Natural killer cell treated with Interleukin-12 subunit alpha and Interleukin-12 subunit beta and Interleukin-15 and Interleukin-18, amount 100 ng/mL, for 72 hours (primary cell): ENCODE measurements at regions not wholly inside any gene's neighbourhood (a gene's known extent, or its start where the extent isn't known, plus 50 kb on each side); places are given as distances from the start of the nearest gene placed in this dataset.

ENCODE experiments used
- ATAC-seq, 2 donors: fragments of 150-1000 bp; cut with Tn5 transposase in 1 of 2; sonication (Bioruptor Pico), chemical (Tn5 transposase) in 1 of 2; 2 replicates each; pipeline ENCODE4 v1.10.0; 2021
- DNase-seq: peaks from one replicate; pipeline ENCODE4 v3.0.0; 2022; ENCODE audit warnings: low spot score
- H3K27ac Mint-ChIP-seq, 2 donors: 1 replicate in 1 of 2; 2 replicates in 1 of 2; pipeline ENCODE4 v1.8.0; 2022; ENCODE audit warnings: mixed read lengths in 2 of 2, mild to moderate bottlenecking in 1 of 2, moderate library complexity in 1 of 2
- H3K27me3 Mint-ChIP-seq, 2 donors: 1 replicate in 1 of 2; 2 replicates in 1 of 2; pipeline ENCODE4 v1.8.0; 2022; ENCODE audit warnings: mixed read lengths in 2 of 2
- H3K36me3 Mint-ChIP-seq: one replicate; pipeline ENCODE4 v1.8.0; 2022; ENCODE audit warnings: mixed read lengths
- H3K4me1 Mint-ChIP-seq, 2 donors: 1 replicate in 1 of 2; 2 replicates in 1 of 2; pipeline ENCODE4 v1.8.0; 2022; ENCODE audit warnings: low read depth in 2 of 2, mixed read lengths in 2 of 2, mild to moderate bottlenecking in 1 of 2
- H3K4me3 Mint-ChIP-seq: one replicate; pipeline ENCODE4 v1.8.0; 2022; ENCODE audit warnings: mixed read lengths
- H3K9me3 Mint-ChIP-seq: 2 replicates; pipeline ENCODE4 v1.8.0; 2022; ENCODE audit warnings: mixed read lengths

DNA sequence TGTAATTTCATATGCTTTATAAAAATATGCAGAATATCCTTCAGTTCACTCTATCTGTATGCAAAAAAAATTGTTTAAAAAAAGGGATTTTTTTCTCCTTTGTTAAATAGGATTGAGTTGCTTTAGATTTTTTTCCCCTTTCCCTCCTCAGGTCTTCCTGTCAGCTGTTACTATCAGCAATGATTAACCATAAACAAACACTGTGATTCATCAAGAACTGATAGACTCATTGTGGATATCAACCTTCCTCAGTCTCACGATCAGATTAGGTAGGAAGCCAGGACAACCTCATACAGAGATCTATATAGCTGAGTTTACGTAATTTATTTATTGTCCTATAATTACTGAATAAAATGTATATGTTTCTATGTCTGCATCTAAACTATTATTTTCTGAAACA is 2136.2 kb upstream of the CELF4 start:
- Mint-ChIP-seq H3K4me3 (no peak overlapping the region), H3K9me3 (peaks cover 17% of the 10 kb centered on the region), H3K36me3 (peaks cover 10% of the 10 kb centered on the region), H3K27ac (no peak overlapping the region), H3K4me1 (no peaks in the 10 kb centered on the region), H3K27me3 (no peaks in the 10 kb centered on the region)
- no peak for DNase-seq
- no peak for ATAC-seq

DNA sequence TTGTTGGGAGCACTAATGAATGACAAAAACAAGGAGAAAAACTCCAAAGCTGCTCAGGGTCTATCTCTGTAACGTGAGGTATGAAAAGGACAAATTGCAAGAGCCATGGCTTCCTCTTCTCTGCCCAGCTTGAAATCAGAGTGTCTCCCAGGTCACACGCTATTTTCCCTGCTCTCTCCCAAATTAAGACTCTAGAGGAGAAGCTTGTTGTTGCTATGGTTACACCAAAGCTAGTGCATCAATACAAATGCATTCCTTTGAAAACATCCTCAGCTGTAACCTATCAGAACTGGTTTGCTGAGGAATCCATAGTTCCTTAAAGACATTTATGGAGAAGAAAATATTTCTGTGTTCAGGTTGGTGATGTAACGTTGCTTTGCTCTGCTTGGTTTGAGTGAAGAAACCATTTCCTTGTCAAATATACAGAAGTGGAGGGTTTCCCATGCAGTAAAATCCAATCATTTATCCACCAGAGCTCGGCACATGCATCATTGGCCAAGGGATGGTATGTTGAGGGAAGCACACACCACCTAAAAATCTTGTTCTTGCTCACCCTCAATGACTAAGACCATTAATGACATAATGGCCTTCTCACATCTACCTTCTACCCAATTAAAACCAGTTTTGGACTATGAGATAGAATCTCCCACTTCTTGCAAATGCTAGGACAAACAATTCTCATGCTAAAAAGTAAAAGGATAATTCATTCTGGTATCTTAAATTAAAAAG is 2135.6 kb upstream of the CELF4 start:
- peaks cover 19% of the 10 kb centered on the region for H3K9me3 Mint-ChIP-seq
- no peak overlapping the region for H3K27ac Mint-ChIP-seq
- no peak for DNase-seq
- ATAC-seq = no peak
- H3K36me3 Mint-ChIP-seq = peaks cover 10% of the 10 kb centered on the region
- H3K4me3 Mint-ChIP-seq = no peak overlapping the region
- H3K4me1 Mint-ChIP-seq = no peaks in the 10 kb centered on the region
- no peaks in the 10 kb centered on the region for H3K27me3 Mint-ChIP-seq

DNA sequence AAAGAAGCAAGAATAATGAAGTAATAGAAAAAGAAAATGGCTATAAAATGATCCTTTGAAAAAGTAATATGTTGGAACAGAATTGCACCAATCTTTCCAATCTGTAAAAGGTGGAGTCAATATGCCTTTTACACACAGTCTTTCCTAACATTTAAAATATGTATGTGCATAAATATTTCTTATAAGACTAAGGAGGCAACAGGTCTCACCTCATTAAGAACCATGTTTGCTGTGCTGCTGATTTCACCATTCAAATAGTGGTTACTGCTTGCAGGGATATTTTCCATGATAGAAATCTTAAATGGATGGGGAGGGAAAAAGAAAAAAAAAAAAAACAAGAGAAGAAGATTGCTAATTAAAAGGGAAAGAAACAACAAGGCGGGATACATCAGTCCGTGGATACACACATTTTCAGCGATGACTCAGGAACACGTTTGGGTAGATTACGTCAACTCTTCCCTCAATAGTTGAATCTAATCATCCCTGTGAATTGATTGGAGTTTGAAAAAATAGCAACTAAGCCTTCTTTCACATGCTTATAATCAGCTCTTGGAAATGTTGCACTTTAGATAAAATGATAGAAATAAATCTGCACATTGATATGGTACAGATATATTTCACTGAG is 2133.9 kb upstream of the CELF4 start:
- ATAC-seq (no peak), DNase-seq (no peak)
- Mint-ChIP-seq H3K4me1 (no peaks in the 10 kb centered on the region), H3K36me3 (peaks cover 7% of the 10 kb centered on the region), H3K4me3 (no peak overlapping the region), H3K9me3 (peaks cover 24% of the 10 kb centered on the region), H3K27me3 (no peaks in the 10 kb centered on the region), H3K27ac (no peak overlapping the region)

DNA sequence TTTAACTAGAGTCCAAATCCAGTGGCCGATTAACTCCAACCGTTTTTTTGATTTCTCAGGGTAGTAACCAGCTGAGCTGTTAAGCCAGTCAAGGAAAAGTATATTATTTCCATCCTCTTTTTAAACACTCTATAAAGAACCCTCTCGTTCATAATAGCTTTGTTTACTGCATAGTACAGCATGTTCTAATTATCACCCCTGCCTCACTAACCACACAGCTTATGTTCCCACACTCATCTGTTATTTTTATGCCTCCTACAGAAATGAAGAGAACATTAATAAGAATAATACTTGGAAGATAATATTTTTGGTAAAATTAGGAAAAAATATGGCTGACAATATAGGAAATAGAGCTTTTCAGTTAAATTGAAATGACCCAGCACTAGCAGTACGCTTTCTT is 2132.8 kb upstream of the CELF4 start:
- no peak for ATAC-seq
- Mint-ChIP-seq H3K4me3 (no peak overlapping the region), H3K27ac (no peak overlapping the region), H3K27me3 (no peaks in the 10 kb centered on the region), H3K36me3 (peaks cover 4% of the 10 kb centered on the region), H3K9me3 (peaks cover 20% of the 10 kb centered on the region), H3K4me1 (no peaks in the 10 kb centered on the region)
- DNase-seq = no peak

DNA sequence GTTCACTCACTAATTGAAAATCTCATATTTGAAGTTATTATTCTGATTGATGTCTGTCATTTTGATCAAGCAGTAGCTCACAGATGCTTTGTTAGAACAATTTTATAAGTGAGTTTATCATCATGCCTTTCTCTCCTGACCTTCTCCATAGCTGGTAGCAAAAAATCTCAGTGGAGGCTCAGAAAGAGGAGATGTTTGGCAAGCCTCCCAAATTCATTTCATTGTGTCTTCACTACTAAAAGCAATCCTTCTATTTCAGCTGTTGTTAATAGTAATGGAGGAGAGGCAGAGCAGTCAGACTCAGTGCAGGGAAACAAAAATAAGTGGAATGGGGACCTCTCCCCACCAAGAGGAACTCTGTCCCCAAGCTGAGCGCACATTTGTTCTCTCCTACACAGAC is 2127.8 kb upstream of the CELF4 start:
- no peak overlapping the region for H3K4me3 Mint-ChIP-seq
- no peaks in the 10 kb centered on the region for H3K36me3 Mint-ChIP-seq
- ATAC-seq (no peak), DNase-seq (no peak)
- H3K4me1 Mint-ChIP-seq = no peaks in the 10 kb centered on the region
- peaks cover 20% of the 10 kb centered on the region for H3K9me3 Mint-ChIP-seq
- H3K27me3 Mint-ChIP-seq = no peaks in the 10 kb centered on the region
- H3K27ac Mint-ChIP-seq = no peak overlapping the region

DNA sequence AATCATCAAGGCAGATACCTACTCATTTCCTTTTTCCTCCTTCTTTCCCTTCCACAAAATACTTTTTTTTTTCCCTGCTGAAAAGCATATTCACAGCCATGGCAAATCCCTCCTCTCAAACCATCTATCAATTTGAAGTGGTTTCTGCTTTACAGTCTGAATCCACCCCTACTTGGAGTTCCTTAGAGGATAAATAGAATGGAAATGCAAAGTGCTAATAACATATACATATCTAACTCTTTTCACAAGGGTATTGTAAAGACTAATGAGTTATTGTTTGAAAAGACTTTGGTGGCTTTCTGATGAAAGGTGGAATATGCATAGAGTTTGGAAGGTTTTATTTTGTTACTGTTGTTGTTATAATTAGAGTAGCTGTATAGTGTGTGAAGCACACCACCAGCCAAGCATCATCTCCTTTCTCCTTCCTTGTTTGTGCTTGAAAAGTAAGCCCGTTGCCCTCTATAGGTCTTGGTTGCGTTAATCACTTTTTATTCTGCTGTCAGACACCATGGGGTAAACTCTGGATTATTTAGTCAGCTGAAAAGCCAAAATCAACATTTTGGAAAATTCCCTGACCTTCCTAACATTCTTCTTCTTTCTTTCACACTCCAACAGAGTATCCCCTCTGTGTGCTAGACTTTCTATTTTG is 2126.9 kb upstream of the CELF4 start:
- H3K4me3 Mint-ChIP-seq = no peak overlapping the region
- no peak for ATAC-seq
- H3K27me3 Mint-ChIP-seq = no peaks in the 10 kb centered on the region
- no peaks in the 10 kb centered on the region for H3K4me1 Mint-ChIP-seq
- no peak overlapping the region for H3K27ac Mint-ChIP-seq
- no peaks in the 10 kb centered on the region for H3K36me3 Mint-ChIP-seq
- DNase-seq = no peak
- H3K9me3 Mint-ChIP-seq = peaks cover 17% of the 10 kb centered on the region

DNA sequence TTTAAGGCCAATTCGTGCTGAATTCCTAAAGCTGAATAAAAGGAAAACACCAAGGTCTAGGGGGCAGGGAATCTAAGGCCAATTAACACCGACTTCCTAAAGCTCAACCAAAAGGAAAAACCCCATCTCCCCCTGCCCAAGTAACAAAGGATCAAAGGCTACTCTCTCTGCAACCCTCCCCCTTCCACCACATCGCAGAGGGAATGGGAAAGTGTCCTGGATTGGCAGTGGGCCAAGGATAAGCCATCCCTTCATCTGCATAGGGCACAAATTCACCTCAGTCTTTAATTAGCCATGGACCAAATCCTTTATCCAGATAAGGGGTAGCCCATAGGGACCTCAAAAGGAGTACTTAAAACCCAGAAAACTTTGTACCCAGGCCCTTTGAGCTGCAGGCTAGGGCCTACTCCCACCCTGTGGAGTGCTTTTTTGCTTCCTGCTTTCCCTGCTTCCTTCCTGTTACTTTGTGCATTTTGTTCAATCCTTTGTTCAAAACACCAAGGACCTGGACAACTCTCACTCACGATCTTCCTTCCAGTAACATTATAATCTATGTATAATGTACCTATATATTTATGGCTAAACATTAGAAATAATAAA is 2119.8 kb upstream of the CELF4 start:
- Mint-ChIP-seq H3K36me3 (peaks cover 12% of the 10 kb centered on the region), H3K4me1 (no peaks in the 10 kb centered on the region), H3K9me3 (peaks cover 6% of the 10 kb centered on the region), H3K27ac (no peak overlapping the region), H3K27me3 (no peaks in the 10 kb centered on the region), H3K4me3 (no peak overlapping the region)
- DNase-seq (no peak), ATAC-seq (no peak)

DNA sequence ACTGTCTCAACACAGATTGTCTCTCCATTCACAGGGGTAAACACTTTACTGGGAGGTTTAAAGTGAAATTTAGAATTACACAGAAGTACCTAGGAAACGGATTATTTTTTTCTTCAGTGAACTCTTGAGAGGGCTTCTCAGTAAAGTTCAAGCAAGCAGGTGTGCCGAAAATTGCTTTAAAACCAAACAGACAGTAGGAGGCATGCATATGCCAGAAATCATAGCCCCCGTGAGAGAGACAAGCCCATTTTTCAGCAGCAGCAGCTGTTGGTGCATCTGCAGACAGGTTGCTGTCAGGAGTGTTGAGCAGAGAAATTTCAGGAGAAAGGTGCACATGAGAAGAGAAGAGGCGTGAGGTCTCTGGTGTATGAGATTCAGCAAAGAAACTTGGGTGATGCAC is 2115.5 kb upstream of the CELF4 start:
- no peaks in the 10 kb centered on the region for H3K4me1 Mint-ChIP-seq
- H3K4me3 Mint-ChIP-seq = no peak overlapping the region
- H3K9me3 Mint-ChIP-seq = peaks cover 9% of the 10 kb centered on the region
- H3K27ac Mint-ChIP-seq = no peak overlapping the region
- H3K27me3 Mint-ChIP-seq = no peaks in the 10 kb centered on the region
- ATAC-seq = no peak
- no peak for DNase-seq
- peaks cover 12% of the 10 kb centered on the region for H3K36me3 Mint-ChIP-seq

DNA sequence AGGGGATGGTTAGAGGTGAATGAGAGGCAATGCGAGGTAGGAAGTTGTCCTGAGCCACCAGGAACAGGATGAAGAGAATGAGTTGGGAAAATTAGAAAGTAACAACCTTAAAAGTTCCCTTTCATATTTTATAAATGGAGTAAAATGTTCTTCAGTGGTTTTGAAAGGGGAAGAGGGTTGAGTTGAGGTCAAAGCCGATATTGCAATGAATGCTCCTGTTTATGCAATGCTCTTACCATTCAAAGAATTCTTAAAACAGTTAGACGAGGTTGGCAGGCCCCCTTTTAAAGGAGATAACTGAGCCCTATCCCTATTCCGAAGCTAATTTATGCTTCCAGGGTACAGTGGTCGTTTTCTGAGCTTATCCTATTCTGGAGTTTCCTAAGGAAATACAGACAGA is 2110.3 kb upstream of the CELF4 start:
- no peak overlapping the region for H3K4me3 Mint-ChIP-seq
- ATAC-seq (no peak), DNase-seq (no peak)
- no peak overlapping the region for H3K27ac Mint-ChIP-seq
- no peaks in the 10 kb centered on the region for H3K4me1 Mint-ChIP-seq
- H3K36me3 Mint-ChIP-seq = peaks cover under 1% of the 10 kb centered on the region
- no peaks in the 10 kb centered on the region for H3K27me3 Mint-ChIP-seq
- H3K9me3 Mint-ChIP-seq = peaks cover 2% of the 10 kb centered on the region

DNA sequence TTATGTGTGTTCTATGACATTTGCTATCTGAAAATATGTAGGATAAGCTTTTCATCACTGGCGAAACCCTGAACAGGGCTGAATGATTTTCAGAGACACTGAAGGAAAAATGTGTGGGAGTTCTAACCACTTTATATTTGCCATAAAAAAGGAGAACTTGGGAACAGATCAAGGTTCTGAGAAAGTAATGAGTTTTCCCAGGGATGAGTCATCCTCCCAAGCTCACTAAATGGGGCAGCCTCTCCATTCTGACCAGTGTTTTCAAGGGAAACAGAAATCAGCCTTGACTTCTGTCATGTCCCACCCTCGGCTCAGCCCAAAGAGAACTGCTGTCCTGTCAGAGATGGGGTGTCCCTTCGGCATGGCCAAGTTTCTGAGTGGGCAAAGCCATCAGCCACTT is 2109.8 kb upstream of the CELF4 start:
- no peak for DNase-seq
- Mint-ChIP-seq H3K4me3 (no peak overlapping the region), H3K36me3 (no peaks in the 10 kb centered on the region), H3K27ac (no peak overlapping the region), H3K9me3 (peaks cover 2% of the 10 kb centered on the region), H3K4me1 (no peaks in the 10 kb centered on the region), H3K27me3 (no peaks in the 10 kb centered on the region)
- ATAC-seq = no peak

DNA sequence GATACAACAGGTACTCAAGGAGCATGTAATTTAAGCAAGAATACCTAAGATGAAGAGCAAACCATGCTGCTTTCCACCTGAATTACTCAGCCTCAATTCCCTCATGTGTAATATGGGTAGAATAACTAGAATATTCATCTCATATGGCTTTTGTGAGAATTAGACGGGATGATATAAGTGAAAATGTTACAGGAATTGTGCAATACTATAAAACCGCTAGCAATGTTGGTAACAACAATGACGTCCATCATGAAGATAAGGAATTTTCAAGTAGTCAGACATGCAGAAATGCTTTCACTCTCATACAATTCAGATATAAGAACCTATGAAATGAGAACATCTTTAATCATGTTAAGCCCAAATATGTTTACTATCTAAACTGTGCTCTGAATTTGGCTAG is 2106.6 kb upstream of the CELF4 start:
- no peak overlapping the region for H3K4me3 Mint-ChIP-seq

DNA sequence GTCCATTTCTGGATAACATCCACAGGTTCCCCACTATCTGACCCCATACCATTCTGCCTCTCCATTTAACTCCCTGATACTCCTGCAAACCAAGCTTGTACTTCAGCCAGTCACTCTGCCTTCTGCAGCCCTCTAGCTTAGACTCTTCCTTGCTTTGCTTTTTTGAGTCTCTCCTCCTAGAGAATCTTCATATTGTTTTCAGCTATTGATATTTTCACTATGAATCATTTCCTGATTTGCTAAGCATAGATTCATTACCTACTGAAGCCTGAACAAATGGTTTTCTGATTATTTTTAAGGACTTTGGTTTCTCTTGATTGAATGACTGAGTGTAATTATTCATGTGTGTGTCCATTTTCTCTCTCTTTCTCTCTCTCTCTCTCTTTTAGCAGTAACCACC is 2102.3 kb upstream of the CELF4 start:
- no peak for DNase-seq
- ATAC-seq = no peak
- H3K27ac Mint-ChIP-seq = no peak overlapping the region
- no peaks in the 10 kb centered on the region for H3K4me1 Mint-ChIP-seq
- H3K27me3 Mint-ChIP-seq = no peaks in the 10 kb centered on the region
- H3K9me3 Mint-ChIP-seq = peaks cover 14% of the 10 kb centered on the region
- no peaks in the 10 kb centered on the region for H3K36me3 Mint-ChIP-seq
- no peak overlapping the region for H3K4me3 Mint-ChIP-seq

More for the DNA sequence above, 2106.6 kb upstream of the CELF4 start:
- Mint-ChIP-seq H3K27me3 (no peaks in the 10 kb centered on the region), H3K4me1 (no peaks in the 10 kb centered on the region), H3K9me3 (peaks cover 11% of the 10 kb centered on the region), H3K27ac (no peak overlapping the region), H3K36me3 (no peaks in the 10 kb centered on the region)
- DNase-seq (no peak), ATAC-seq (no peak)

DNA sequence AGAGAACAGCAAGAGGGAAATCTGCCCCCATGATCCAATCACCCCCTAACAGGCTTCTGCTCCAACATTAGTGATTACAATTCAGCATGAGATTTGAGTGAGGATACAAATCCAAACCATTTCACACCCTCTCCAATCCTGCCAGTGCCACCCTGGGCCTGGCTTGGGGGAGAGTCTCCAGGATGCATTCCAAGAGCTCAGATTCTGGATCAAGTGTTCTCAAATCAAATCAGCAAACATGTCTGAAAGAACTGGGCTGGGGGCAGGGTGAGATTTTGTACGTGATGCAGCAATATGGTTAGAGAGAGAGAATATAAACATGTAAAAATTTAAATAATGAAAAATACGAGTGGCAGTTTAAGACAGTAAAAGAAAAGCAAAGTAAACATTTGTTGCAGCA is 2100.9 kb upstream of the CELF4 start:
- no peaks in the 10 kb centered on the region for H3K4me1 Mint-ChIP-seq
- peaks cover 16% of the 10 kb centered on the region for H3K9me3 Mint-ChIP-seq
- no peak overlapping the region for H3K27ac Mint-ChIP-seq
- no peak for DNase-seq
- ATAC-seq = no peak
- H3K4me3 Mint-ChIP-seq = no peak overlapping the region
- no peaks in the 10 kb centered on the region for H3K36me3 Mint-ChIP-seq
- H3K27me3 Mint-ChIP-seq = no peaks in the 10 kb centered on the region

DNA sequence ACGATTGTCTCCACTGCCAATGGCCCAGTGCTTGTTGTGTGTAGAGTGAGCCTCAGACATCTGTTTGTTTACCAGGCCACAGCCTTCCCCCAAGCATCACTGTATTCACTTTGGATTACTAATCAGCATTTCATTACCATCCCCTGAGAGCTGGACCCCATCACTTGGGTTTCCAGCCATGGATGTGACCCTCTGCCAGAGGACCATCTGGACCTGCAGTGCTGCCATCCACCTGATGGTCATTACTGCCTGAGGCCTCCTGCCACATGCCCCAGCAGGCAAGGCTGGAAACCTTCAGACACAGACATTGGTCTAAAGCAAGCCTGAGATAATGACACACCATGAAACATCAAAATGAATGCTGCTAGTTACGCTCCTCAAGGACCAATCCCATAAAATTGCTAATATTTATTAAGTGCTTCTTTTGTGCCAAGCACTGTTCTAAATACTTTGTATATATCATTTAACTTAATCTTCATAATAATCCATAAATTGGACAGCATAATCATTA is 2096.3 kb upstream of the CELF4 start:
- no peak overlapping the region for H3K27ac Mint-ChIP-seq
- H3K36me3 Mint-ChIP-seq = no peaks in the 10 kb centered on the region
- H3K27me3 Mint-ChIP-seq = no peaks in the 10 kb centered on the region
- peaks cover 13% of the 10 kb centered on the region for H3K9me3 Mint-ChIP-seq
- no peak overlapping the region for H3K4me3 Mint-ChIP-seq
- no peak for DNase-seq
- ATAC-seq = no peak
- no peaks in the 10 kb centered on the region for H3K4me1 Mint-ChIP-seq
